Testis (tissue), 2 donors: ENCODE measurements at regions not wholly inside any gene's neighbourhood (a gene's known extent, or its start where the extent isn't known, plus 50 kb on each side); places are given as distances from the start of the nearest gene placed in this dataset.

Experiments used
- POLR2A ChIP-seq: fragments of 450-650 bp; IDR thresholded peaks from one replicate; pipeline ENCODE4 v1.6.1; 2017; ENCODE audit warnings: antibody characterized with exemption, mild to moderate bottlenecking, moderate library complexity
- TF ChIP-seq, protein P1 (sequence below), 3 experiments: fragments of 450-650 bp in 2 of 3; fragments of 200-600 bp in 1 of 3; sonication (generic) in 1 of 3; IDR thresholded peaks; one replicate each; pipeline ENCODE4 v1.5.1; 2016 to 2019; ENCODE audit warnings: antibody characterized with exemption in 3 of 3, mild to moderate bottlenecking in 2 of 3, moderate library complexity in 1 of 3

DNA sequence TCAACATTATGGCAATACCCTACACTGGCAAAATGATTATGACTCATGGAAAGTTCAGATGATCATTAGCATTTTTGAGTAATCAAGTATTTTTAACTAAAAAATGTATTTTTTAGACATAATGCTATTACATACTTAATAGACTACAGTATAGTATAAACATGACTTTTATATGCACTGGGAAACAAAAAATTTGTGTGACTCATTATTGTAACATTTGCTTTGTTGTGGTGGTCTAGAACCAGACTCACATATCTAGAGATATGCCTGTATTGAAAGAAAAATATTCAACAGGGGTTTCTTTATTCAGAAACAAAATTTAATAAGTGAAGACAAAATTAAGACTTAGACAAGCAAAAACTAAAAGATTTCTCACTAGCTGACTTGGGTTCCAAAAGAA is 385.3 kb upstream of the RIOK2 start:
- TF ChIP-seq, protein P1, sequence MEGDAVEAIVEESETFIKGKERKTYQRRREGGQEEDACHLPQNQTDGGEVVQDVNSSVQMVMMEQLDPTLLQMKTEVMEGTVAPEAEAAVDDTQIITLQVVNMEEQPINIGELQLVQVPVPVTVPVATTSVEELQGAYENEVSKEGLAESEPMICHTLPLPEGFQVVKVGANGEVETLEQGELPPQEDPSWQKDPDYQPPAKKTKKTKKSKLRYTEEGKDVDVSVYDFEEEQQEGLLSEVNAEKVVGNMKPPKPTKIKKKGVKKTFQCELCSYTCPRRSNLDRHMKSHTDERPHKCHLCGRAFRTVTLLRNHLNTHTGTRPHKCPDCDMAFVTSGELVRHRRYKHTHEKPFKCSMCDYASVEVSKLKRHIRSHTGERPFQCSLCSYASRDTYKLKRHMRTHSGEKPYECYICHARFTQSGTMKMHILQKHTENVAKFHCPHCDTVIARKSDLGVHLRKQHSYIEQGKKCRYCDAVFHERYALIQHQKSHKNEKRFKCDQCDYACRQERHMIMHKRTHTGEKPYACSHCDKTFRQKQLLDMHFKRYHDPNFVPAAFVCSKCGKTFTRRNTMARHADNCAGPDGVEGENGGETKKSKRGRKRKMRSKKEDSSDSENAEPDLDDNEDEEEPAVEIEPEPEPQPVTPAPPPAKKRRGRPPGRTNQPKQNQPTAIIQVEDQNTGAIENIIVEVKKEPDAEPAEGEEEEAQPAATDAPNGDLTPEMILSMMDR (IDR thresholded peaks at IDR 0.05), result no peak
- TF ChIP-seq POLR2A, result no peak
